Body of pancreas (tissue), 4 donors: ENCODE measurements at regions not wholly inside any gene's neighbourhood (a gene's known extent, or its start where the extent isn't known, plus 50 kb on each side); places are given as distances from the start of the nearest gene placed in this dataset.

ENCODE experiments used
- POLR2A ChIP-seq, 3 donors: fragments of 450-650 bp; IDR thresholded peaks; one replicate each; pipeline ENCODE4 v1.6.1; 2016; ENCODE audit warnings: antibody characterized with exemption in 3 of 3, mild to moderate bottlenecking in 2 of 3
- TF ChIP-seq, protein P1 (sequence below), 7 experiments: fragments of 450-650 bp in 4 of 7; fragments of 200-600 bp in 3 of 7; sonication (generic) in 3 of 7; IDR thresholded peaks; one replicate each; pipeline ENCODE4 v1.5.1; 2016 to 2019; ENCODE audit warnings: antibody characterized with exemption in 7 of 7

DNA sequence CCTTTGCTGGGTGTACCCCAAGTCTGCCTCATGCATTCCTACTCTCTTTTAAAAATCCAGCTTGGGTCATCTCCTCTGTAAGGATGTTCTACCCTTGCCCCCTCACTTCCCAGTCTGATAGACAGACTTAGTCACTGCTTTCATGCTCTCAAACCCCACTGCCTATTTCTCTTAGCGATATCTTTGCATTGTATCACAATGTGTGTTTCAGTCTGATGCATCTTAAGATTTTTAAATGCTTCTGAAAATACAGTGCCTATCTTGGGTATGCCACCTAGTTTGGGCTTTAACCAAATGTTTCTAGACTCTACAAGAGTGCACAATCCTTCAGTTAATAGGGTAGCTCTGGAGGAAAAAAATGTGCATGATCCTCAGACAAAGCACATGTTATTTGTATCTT lies 97.8 kb downstream of the SNX18 start:
- TF ChIP-seq, protein P1, sequence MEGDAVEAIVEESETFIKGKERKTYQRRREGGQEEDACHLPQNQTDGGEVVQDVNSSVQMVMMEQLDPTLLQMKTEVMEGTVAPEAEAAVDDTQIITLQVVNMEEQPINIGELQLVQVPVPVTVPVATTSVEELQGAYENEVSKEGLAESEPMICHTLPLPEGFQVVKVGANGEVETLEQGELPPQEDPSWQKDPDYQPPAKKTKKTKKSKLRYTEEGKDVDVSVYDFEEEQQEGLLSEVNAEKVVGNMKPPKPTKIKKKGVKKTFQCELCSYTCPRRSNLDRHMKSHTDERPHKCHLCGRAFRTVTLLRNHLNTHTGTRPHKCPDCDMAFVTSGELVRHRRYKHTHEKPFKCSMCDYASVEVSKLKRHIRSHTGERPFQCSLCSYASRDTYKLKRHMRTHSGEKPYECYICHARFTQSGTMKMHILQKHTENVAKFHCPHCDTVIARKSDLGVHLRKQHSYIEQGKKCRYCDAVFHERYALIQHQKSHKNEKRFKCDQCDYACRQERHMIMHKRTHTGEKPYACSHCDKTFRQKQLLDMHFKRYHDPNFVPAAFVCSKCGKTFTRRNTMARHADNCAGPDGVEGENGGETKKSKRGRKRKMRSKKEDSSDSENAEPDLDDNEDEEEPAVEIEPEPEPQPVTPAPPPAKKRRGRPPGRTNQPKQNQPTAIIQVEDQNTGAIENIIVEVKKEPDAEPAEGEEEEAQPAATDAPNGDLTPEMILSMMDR (IDR thresholded peaks at IDR 0.05), result no peak
- no peak for TF ChIP-seq POLR2A (IDR thresholded peaks at IDR 0.05)
